CD8-positive, alpha-beta memory T cell (primary cell): ENCODE measurements at regions not wholly inside any gene's neighbourhood (a gene's known extent, or its start where the extent isn't known, plus 50 kb on each side); places are given as distances from the start of the nearest gene placed in this dataset.

ENCODE experiments used
- CTCF ChIA-PET: fragments of 350-600 bp; sonication (Branson Sonifier 250); formaldehyde crosslinking; loops from one replicate; lab custom pipeline; 2021; ENCODE audit warnings: antibody characterized with exemption; lab: Charles Lee
- POLR2A ChIA-PET: fragments of 350-600 bp; sonication (Branson Sonifier 250); formaldehyde crosslinking; loops from one replicate; lab custom pipeline; 2021; ENCODE audit warnings: antibody characterized with exemption; lab: Charles Lee
- DNase-seq, 5 donors: peaks; one replicate each; pipeline versions ENCODE4 v3.0.0 to v3.0.0-alpha.2; 2020 to 2022; ENCODE audit warnings: mixed read lengths in 1 of 5
- H3K27ac ChIP-seq: one replicate; pipeline ENCODE4 v1.7.0; 2013; ENCODE audit warnings: low read depth, mild to moderate bottlenecking, low read length, moderate library complexity
- H3K27me3 ChIP-seq: 2 replicates; pipeline ENCODE4 v1.7.0; 2013; ENCODE audit warnings: low read length, mild to moderate bottlenecking; ENCODE audit not compliant: insufficient read depth, poor library complexity, severe bottlenecking
- H3K36me3 ChIP-seq: 2 replicates; pipeline ENCODE4 v1.7.0; 2013; ENCODE audit warnings: mild to moderate bottlenecking, low read length, moderate library complexity; ENCODE audit not compliant: insufficient read depth
- H3K4me1 ChIP-seq: 2 replicates; pipeline ENCODE4 v1.7.0; 2013; ENCODE audit warnings: mild to moderate bottlenecking, low read length, moderate library complexity; ENCODE audit not compliant: insufficient read depth
- H3K4me3 ChIP-seq: 2 replicates; pipeline ENCODE4 v1.7.0; 2013; ENCODE audit warnings: mild to moderate bottlenecking, low read length
- H3K9me3 ChIP-seq: 2 replicates; pipeline ENCODE4 v1.7.0; 2013; ENCODE audit warnings: mild to moderate bottlenecking, low read length
- H3K27ac Mint-ChIP-seq, 8 donors: one replicate each; pipeline ENCODE4 v1.8.0; 2020 to 2021; ENCODE audit warnings: mixed read lengths in 8 of 8, mild to moderate bottlenecking in 6 of 8, inconsistent platforms in 3 of 8, moderate library complexity in 3 of 8
- H3K27me3 Mint-ChIP-seq, 2 donors: one replicate each; pipeline ENCODE4 v1.8.0; 2020 to 2021; ENCODE audit warnings: mixed read lengths in 2 of 2, mild to moderate bottlenecking in 1 of 2, moderate library complexity in 1 of 2
- H3K36me3 Mint-ChIP-seq, 3 donors: one replicate each; pipeline ENCODE4 v1.8.0; 2020 to 2021; ENCODE audit warnings: mixed read lengths in 3 of 3, inconsistent platforms in 1 of 3, mild to moderate bottlenecking in 1 of 3
- H3K4me1 Mint-ChIP-seq, 3 donors: one replicate each; pipeline ENCODE4 v1.8.0; 2020 to 2021; ENCODE audit warnings: mixed read lengths in 3 of 3, inconsistent platforms in 1 of 3, mild to moderate bottlenecking in 1 of 3
- H3K4me3 Mint-ChIP-seq, 7 donors: one replicate each; pipeline ENCODE4 v1.8.0; 2020 to 2021; ENCODE audit warnings: mixed read lengths in 7 of 7, mild to moderate bottlenecking in 6 of 7, moderate library complexity in 4 of 7, inconsistent platforms in 2 of 7
- H3K9me3 Mint-ChIP-seq, 5 donors: one replicate each; pipeline ENCODE4 v1.8.0; 2020 to 2022; ENCODE audit warnings: mixed read lengths in 5 of 5, mild to moderate bottlenecking in 3 of 5, moderate library complexity in 2 of 5, inconsistent platforms in 1 of 5

DNA sequence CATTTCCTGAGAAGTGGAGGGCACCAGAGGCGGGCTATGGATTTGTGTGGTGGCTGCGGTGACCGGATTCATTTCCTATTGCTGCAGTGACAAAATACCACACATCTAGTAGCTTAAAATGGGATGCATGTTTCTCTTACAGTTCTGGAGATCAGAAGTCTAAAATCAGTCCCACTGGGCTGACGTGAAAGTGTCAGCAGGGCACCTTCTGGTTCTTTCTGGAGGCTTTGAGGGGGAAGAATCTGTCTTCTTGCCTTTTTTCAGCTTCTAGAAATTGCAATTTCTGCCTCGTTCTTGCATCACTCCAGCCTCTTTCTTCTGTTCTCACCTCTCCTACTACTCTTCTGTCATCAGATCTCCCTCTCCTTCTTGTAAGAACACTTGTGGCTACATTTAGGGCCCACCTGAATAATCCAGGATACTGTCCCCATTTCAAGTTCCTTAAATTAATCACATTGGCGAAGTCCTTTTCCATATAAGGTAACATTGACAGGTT is 111.2 kb downstream of the MARCHF4 start:
- Histone ChIP-seq H3K36me3 (no peaks in the 10 kb centered on the region), H3K4me1 (no peaks in the 10 kb centered on the region), H3K27me3 (no peaks in the 10 kb centered on the region), H3K27ac (no peak overlapping the region), H3K9me3 (no peaks in the 10 kb centered on the region), H3K4me3 (no peak overlapping the region)
- ChIA-PET POLR2A (no interaction called here), CTCF (no interaction called here)
- Mint-ChIP-seq H3K4me3 (no peak overlapping the region), H3K27ac (no peak overlapping the region), H3K27me3 (peaks cover 1 to 7% of the 10 kb centered on the region in 2 donors), H3K4me1 (no peaks in the 10 kb centered on the region), H3K9me3 (no peaks in the 10 kb centered on the region), H3K36me3 (no peaks in the 10 kb centered on the region)
- DNase-seq, result no peak

DNA sequence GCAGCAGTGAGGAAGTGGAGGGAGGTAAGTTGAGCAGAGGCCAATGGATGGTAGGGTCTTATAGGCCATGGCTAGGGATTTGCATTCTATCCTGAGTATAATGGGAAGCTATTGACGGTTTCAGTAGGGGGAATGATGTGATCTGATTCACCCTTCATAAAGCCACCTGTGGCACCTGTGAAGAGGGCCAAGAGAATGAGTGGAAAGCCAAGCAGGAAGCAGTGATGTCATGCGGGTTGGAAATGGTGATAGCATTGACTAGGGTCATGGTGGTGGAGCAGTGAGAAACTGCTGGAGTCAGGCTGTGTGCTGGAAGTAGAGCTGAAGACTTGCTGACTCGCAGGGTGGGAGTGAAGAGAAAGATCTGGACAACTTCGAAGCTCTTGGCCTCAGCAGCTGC is 111.7 kb downstream of the MARCHF4 start:
- H3K9me3 Mint-ChIP-seq, result no peaks in the 10 kb centered on the region
- H3K27ac ChIP-seq, result no peak overlapping the region
- no peak overlapping the region for H3K4me3 ChIP-seq
- ChIA-PET POLR2A (no interaction called here), CTCF (no interaction called here)
- H3K4me1 ChIP-seq, result no peaks in the 10 kb centered on the region
- no peaks in the 10 kb centered on the region for H3K4me1 Mint-ChIP-seq
- no peaks in the 10 kb centered on the region for H3K36me3 ChIP-seq
- DNase-seq, result no peak
- H3K27me3 Mint-ChIP-seq, result peaks cover 1 to 7% of the 10 kb centered on the region in 2 donors
- H3K4me3 Mint-ChIP-seq, result no peak overlapping the region
- no peaks in the 10 kb centered on the region for H3K27me3 ChIP-seq
- H3K27ac Mint-ChIP-seq, result no peak overlapping the region
- H3K36me3 Mint-ChIP-seq, result no peaks in the 10 kb centered on the region
- H3K9me3 ChIP-seq, result no peaks in the 10 kb centered on the region

DNA sequence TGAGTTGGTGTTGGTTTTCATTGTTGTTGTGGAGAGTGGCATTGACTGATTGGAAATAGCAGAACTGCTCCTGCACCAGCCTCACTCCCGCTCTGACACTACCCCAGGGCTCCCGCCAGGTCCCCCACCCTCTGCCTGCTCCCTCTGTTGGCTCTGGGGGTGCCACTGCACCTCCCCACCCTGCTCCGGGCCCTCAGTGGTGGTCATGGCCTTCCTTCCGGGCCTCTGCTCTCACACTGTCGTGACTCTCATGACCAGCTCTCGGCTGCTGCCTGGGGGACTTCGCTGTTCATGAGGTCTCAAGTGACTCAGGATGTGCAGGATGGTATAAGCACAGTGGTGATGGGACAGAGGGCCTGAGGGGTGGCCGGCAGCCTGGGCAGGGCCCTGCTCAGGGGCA is 113.2 kb downstream of the MARCHF4 start:
- ChIA-PET POLR2A (no interaction called here), CTCF (no interaction called here)
- Histone ChIP-seq H3K9me3 (no peaks in the 10 kb centered on the region), H3K36me3 (no peaks in the 10 kb centered on the region), H3K27ac (no peak overlapping the region), H3K4me1 (no peaks in the 10 kb centered on the region), H3K4me3 (no peak overlapping the region), H3K27me3 (no peaks in the 10 kb centered on the region)
- H3K27me3 Mint-ChIP-seq, result peaks cover 4 to 5% of the 10 kb centered on the region in 2 donors
- no peak overlapping the region for H3K27ac Mint-ChIP-seq
- H3K4me1 Mint-ChIP-seq, result no peaks in the 10 kb centered on the region
- no peaks in the 10 kb centered on the region for H3K36me3 Mint-ChIP-seq
- H3K4me3 Mint-ChIP-seq, result no peak overlapping the region
- no peak for DNase-seq
- H3K9me3 Mint-ChIP-seq, result peaks cover 0 to 2% (median 0%) of the 10 kb centered on the region in 5 donors

DNA sequence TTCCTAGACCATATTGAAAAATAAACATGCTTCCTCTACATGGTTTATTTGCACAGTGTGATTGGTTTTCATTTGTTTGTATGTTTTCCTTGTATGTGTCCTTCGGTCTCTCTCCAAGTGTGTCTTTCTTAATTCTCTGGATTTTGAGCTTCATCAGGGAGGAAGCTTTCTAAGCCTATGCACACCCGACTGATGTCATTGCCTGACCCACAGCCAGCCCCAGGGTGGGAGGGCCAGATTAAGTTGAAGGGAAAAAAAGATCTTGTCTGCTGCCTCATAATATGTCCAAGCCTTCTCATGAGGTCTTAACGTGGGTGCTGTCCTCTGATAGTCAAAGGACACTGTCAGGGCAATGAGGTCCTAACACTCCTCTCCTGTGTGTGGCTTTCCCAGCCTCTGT is 115.2 kb downstream of the MARCHF4 start:
- DNase-seq, result no peak
- Histone ChIP-seq H3K4me3 (no peak overlapping the region), H3K9me3 (no peaks in the 10 kb centered on the region), H3K4me1 (no peaks in the 10 kb centered on the region), H3K36me3 (no peaks in the 10 kb centered on the region), H3K27me3 (no peaks in the 10 kb centered on the region), H3K27ac (no peak overlapping the region)
- Mint-ChIP-seq H3K4me1 (no peaks in the 10 kb centered on the region), H3K4me3 (no peak overlapping the region), H3K27ac (peak overlapping the region in 1 of 8 donors; percentile 11), H3K36me3 (no peaks in the 10 kb centered on the region), H3K27me3 (peaks cover 4 to 9% of the 10 kb centered on the region in 2 donors), H3K9me3 (peaks cover 0 to 2% (median 0%) of the 10 kb centered on the region in 5 donors)
- CTCF ChIA-PET, result no interaction called here
- POLR2A ChIA-PET, result no interaction called here
